Fibroblast of pulmonary artery (primary cell): ENCODE measurements at regions not wholly inside any gene's neighbourhood (a gene's known extent, or its start where the extent isn't known, plus 50 kb on each side); places are given as distances from the start of the nearest gene placed in this dataset.
A peak's percentile ranks its signal among the peaks of the same experiment; 100 is the strongest.
"Not testable (repeated sequence)": the region's sequence is repeated elsewhere in the genome, so short reads cannot be mapped to it uniquely, and the experiment has no call there.

Experiments used
- DNase-seq: peaks from one replicate; pipeline ENCODE4 v3.0.0-alpha.2; 2010; ENCODE audit warnings: low read depth
- H3K4me3 ChIP-seq: replicated peaks from 2 replicates; pipeline ENCODE4 v1.5.1; 2011; ENCODE audit warnings: low read depth, mild to moderate bottlenecking, control low read depth, low read length, moderate library complexity
- CTCF ChIP-seq: IDR thresholded peaks from 2 replicates; pipeline ENCODE4 v1.5.1; 2011; ENCODE audit warnings: mild to moderate bottlenecking, control low read depth, low read length, inconsistent platforms; ENCODE audit errors: missing control alignments

GRCh38 chrX:34493086-34493485, 164.0 kb downstream of the TMEM47 start:
- no peak for TF ChIP-seq CTCF
- DNase-seq = no peak
- no peak overlapping the region for H3K4me3 ChIP-seq

DNA sequence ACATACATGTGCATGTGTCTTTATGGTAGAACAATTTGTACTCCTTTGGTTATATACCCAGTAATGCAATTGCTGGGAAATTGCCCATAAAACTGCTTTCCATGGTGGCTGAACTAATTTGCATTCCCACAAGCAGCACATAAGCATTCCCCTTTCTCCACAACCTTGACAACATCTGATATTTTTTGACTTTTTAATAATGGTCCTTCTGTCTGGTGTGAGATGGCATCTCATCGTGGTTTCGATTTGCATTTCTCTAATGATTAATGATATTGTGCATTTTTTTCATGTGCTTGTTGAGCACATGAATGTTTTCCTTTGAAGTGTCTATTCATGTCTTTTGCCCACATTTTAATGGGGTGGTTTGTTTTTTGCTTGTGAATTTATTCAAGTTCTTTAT, 166.0 kb downstream of the TMEM47 start:
- TF ChIP-seq CTCF = no peak

GRCh38 chrX:34487364-34487763, 169.7 kb downstream of the TMEM47 start:
- no peak for TF ChIP-seq CTCF
- DNase-seq = peak; percentile 0
- no peak overlapping the region for H3K4me3 ChIP-seq

More for the DNA sequence above, 166.0 kb downstream of the TMEM47 start:
- H3K4me3 ChIP-seq = no peak overlapping the region
- DNase-seq = no peak

DNA sequence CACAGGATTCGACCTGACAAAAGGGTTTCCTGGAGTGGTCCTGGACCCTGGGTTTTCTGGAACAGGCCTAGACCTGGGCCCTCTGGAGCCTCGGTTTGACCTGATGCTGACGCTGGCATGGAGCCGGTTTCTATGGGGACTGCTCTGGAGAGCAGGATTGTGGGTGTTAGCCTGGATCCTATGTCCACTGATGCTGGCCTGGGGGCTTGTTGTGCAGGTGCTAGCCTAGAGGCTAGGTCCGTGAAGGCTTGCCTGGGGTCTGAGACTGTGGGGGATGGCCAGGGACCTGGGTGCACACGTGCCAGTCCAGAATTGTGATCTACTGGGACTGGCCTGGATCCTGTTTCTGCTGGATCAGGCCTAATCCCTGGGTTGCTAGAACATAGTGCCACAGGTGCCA, 173.1 kb downstream of the TMEM47 start:
- no peak for TF ChIP-seq CTCF
- H3K4me3 ChIP-seq = no peak overlapping the region

GRCh38 chrX:34470507-34470906, 186.6 kb downstream of the TMEM47 start:
- no peak for TF ChIP-seq CTCF
- no peak for DNase-seq
- no peak overlapping the region for H3K4me3 ChIP-seq

More for the DNA sequence above, 173.1 kb downstream of the TMEM47 start:
- DNase-seq = no peak

GRCh38 chrX:34467437-34467836, 189.6 kb downstream of the TMEM47 start:
- H3K4me3 ChIP-seq = no peak overlapping the region
- DNase-seq = peak; percentile 17
- no peak for TF ChIP-seq CTCF

- DNase-seq, H3K4me3 ChIP-seq: not testable (repeated sequence)
These were observed 193.9 kb downstream of the TMEM47 start for GRCh38 chrX:34463220-34463619.

DNA sequence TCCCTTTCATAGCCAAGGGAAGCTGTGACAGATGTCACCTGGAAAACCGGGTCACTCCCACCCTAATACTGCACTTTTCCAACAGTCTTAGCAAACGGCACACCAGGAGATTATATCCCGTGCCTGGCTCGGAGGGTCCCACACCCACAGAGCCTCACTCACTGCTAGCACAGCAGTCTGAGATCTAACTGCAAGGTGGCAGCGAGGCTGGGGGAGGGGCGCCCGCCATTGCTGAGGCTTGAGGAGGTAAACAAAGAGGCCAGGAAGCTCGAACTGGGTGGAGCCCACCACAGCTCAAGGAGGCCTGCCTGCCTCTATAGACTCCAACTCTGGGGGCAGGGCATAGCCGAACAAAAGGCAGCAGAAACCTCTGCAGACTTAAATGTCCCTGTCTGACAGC, 199.2 kb downstream of the TMEM47 start:
- not testable (repeated sequence) for H3K4me3 ChIP-seq, DNase-seq
